IPS DF 19.7 (cell line): ENCODE measurements at regions not wholly inside any gene's neighbourhood (a gene's known extent, or its start where the extent isn't known, plus 50 kb on each side); places are given as distances from the start of the nearest gene placed in this dataset.

ENCODE experiments used
- DNase-seq: peaks from one replicate; pipeline ENCODE4 v3.0.0-alpha.2; 2013; ENCODE audit warnings: low read depth, low spot score

DNA sequence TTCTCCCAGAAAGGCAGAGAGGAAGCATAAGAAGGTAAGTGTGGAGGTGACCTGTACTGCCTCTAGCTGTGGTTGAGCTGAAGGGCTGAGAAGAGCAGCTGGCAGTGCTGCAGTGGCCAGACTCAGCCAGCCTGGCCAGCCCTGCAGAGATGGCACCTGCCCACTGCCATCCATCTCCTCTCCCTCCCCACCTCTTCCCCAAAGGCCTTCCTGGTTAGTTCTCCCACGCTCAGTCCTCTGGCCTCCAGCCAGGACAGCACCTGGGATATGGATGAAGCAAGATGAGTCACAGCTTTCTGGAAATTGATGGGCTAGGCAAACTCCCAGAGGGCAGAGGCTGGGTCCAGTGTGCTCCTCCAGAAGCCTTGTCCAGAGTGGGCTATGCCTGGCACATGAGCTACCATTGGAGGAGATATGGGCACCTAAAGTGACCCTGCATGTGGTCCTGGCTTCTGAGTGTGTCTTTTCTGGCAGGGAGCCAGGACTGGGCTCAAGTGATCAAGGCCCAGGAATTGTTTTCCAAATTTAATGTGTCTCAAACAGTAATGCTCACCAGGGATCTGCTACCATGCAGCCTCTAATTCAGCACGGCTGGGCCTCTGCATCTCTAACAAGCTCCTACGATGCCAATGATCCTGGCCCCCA is 81.0 kb upstream of the CACUL1 start:
- no peak for DNase-seq

DNA sequence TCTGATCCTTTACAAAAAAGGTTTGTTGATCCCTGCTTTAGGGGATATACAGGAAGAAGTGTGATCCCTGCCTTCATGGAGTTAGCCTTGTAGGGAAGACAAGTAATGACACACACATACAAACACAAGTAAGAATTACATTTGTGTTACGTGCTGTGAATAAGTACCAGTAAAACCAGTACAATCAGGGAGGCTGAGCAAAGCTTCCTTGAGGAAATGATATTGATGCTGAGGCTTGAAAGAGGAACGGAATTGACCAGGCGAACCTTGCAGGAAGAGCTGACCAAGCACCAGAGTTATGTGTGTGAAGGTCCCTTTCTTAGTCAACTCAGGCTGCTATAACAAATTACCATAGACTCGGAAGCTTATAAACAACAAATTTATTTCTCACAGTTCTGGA is 83.6 kb upstream of the CACUL1 start:
- DNase-seq: no peak

DNA sequence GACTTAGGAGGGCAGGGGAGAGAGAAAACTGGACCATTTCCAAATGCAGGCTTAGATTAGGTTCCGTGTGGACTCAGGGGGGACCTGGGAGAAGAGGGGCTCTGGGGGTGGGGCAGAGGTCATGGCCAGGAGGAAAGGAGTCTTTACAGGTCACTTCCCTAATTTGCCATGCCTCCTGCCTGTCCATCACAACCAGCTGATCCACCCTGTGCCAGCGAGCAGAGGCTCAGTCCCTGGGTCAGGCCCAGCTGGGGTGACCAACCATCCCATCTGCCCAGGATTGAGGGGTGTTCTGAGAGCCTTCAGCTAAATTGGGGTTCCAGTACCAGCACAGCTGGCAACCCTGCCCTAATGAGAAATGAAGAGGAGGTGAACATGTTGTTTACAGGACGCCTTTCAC is 84.6 kb upstream of the CACUL1 start:
- no peak for DNase-seq

DNA sequence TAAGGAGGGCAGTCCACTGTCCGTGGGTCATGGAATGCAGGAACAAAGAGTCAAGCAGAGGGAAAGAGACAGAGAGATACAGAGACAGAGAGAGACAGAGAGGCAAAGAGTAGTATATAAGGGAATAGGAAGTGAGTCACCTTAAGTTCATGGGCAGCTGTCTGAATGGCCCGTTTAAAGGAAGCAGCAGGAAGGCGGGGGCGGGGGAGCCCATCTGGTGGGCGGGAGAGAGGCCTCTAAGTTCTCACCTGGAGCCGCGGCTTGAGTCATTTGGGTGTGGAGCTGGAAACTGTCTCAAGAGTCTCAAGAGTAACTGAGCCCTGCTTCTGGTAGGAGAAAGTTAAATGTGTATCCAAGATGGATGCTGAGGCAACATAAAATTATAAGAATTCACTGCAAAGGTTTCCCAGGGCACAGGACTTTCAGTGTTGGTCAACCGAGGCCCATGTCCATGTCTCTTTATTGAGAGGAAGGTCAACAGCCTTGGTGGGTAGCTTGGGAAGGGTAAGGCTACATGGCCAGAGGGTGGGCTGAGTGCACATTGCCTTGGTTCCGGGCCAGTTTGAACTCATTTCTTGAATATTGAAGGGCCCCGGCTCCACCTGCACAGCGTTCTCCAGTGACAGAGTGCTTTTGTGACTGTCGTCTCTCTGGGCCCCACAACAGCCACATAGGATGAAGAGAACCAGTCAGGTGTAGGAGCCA is 85.5 kb upstream of the CACUL1 start:
- no peak for DNase-seq

DNA sequence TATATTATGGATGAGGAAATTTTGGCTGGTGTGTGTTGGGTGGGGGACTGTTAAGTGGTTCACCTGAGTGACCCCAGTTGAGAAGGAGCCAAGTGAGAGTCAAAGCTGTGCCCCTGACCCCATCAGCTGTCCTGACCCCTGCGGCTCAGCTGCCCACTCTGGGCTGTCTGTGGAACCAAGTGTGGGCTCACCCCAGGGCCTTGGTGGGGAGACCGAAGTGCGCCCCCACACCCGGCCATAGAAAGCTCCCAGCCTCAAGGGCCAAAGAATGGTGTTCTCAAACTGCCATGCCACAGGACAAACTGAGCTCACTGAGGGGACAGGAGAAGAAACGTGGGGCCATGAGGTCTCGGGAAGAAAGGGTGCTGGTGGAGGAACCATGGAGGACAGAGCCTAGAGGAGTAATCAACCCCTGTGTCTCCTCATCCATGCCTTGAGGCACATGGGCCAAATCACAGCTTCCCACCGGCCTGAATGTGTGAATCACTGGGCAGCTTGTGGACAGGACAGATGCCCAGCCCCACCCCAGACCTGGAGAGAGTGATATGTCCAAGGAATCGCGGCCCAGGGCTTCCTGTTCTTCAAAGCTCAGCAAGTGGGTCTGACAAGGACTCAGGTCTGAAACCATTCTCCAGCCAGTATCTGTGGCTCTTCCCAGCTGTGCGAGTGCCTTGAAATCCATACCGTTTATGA is 86.2 kb upstream of the CACUL1 start:
- DNase-seq: no peak

DNA sequence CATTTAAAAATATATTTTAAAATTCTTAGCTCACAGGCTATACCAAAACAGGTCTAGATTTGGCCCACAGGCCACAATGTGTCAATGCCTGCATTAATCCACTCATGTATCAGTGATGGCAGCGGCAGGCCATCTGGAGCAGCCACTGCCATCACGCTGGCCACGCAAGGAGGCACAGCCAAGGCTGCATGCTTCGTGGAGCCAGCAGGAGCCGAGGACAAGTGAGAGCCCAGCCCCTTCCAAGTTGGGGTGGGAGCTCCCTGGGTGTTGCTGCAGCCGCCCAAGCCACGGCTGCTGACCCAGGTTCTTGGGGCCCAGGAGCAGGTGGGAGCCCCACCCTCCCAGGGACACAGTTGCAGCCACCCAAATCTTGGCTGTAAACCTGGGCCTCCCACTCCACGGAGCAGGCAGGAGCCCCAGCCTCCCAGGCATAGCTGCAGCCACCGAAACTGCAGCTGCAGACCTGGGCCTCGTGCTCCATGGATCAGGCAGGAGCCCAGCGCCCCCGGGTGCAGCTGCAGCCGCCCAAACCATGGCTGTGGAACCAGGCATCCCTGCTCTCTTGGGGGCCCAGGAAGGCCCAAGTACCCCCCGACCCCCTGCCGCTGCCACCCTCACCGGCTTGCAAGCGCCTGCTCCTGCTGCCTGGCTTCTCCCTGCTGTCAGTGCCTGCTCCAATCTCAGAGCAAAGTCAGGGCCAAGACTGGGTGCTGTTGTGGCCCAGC is 87.3 kb upstream of the CACUL1 start:
- no peak for DNase-seq

DNA sequence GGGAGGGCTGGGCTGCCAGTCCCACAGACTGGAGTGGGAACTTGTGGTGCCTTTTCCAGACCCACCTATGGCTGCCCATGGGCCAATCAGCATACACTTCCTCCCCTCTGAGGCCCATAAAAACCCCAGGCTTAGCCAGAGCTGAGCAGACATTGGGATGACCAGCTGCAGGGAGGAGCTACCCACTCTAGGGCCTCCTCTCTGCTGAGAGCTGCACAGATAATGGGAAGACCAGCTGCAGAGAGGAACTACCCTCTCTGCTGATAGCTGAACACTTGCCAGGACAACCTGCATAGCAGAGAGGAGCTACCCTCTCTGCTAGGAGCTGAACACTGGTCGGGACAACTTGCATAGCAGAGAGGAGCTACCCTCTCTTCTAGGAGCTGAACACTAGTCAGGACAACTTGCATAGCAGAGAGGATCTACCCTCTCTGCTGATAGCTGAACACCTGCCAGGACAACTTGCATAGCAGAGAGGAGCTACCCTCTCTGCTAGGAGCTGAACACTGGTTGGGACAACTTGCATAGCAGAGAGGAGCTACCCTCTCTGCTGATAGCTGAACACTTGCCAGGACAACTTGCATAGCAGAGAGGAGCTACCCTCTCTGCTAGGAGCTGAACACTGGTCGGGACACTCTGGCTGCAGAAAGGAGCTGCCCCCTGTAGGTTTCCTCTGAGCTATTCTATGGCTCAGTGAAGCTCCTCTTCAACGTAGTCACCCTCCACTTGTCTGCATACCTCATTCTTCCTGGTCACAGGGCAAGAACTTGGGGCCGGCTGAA is 88.3 kb upstream of the CACUL1 start:
- no peak for DNase-seq

DNA sequence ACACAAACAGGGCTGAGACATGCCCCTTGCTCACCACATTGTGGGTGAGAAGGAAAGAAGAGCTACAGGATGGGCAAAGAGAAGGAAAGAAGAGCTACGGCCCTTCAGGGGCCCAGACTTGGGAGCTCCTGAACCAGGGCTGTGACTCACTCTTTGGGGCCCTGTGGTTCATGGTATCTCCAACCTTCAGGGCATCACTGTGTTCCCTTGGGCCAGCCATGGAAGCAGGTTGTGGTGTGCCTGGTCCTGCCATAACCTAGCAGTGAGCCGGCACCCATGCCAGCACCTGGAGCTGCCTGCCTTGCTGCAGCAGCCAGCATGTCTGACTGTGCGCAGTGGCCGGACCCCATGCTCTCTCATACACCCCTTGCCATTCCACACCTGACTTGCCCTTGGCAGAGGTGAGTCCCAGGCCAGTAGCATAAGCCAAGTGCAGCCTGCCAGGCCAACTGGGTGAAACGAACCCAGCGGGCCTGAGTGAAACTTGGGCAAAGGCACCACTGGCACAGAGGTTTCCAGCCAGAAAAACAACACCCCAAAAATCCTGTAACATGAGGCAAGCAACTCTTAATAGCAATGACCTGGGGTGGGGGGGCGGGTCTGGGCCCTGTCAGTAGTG is 89.0 kb upstream of the CACUL1 start:
- DNase-seq: no peak

DNA sequence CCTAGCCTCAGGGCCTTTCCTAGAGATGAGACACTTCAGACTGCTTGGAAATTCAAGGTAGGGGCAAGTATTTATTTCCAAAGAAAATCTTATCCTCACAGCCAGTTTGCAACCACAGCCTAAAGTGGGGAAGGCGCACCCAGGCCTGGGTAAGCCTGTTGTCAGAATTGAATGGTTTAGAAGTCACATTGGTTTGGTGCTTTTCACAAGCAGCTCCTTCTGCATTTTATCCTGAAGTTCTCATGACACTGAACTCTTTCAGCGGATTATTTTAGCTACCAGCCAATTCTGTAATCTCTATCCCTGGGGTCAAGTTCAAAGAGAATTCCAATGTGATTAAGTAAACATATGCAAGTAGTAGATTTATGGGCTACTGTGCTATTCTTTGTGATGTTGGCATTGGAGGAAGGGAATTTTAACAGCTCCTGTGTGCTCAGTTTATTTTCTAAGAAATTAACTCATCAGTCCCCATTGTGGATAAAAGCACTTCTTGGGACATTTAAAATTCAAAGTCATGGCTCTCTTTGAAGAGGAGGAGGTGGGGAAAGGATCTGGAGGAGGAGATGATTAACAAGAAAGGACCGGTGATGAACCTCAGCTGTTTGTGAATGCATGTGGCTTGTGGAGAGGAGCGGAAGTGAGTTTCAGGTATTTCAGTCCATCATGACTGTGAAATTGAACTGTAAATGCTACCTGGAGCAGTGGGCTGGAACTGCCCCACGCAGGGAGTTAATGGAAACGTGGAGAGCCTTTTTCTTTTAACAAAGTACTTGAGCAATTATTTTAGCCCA is 90.2 kb upstream of the CACUL1 start:
- DNase-seq: no peak

DNA sequence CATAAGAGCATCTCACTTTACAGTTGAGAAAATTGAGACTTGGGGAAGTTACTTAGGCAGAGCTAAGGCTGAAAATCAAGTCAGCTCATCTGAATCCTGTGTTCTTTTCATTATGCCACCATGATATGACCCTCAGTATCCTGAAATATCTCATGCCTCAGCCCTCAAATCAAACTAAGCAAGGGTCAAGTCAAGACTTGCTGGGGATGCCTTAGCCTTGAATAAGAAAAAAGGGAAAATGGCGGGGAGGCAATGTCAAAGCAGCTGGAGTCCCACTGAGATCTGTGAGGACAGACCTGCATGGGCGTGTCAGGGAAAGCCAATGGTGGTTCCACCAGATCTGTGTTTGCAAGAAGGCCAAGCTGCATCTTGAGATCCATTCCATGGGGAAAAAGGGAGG is 91.0 kb upstream of the CACUL1 start:
- no peak for DNase-seq

DNA sequence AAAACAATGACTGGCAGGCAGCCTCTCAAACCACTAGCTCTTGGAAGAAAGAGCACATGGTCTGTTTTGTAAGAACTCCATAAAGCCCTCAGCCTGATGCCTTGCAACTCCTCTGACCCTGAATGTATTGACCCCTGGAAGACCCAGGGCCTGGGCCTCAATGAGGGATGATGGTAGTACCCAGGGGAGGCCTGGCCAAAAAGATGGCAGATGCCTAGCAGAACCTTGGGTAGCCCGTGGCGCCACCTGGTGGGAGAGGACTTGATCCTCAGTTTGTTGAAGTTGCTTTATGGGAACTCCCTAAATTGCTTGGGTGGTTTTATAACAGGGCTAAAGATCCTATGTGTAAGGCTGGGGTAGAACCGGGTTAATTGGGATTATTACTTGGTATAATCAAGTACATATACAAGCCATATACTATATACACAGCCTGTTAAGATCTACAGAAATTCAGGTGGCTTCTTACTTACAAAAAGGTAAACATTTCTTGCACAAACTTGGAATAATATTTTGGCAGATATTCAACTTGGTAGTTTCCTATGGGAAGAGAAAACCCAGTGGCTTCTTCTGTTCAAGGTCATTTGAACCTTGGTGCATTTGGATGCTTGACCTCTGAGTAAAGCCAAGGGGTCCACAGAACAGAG is 95.8 kb upstream of the CACUL1 start:
- DNase-seq: no peak

DNA sequence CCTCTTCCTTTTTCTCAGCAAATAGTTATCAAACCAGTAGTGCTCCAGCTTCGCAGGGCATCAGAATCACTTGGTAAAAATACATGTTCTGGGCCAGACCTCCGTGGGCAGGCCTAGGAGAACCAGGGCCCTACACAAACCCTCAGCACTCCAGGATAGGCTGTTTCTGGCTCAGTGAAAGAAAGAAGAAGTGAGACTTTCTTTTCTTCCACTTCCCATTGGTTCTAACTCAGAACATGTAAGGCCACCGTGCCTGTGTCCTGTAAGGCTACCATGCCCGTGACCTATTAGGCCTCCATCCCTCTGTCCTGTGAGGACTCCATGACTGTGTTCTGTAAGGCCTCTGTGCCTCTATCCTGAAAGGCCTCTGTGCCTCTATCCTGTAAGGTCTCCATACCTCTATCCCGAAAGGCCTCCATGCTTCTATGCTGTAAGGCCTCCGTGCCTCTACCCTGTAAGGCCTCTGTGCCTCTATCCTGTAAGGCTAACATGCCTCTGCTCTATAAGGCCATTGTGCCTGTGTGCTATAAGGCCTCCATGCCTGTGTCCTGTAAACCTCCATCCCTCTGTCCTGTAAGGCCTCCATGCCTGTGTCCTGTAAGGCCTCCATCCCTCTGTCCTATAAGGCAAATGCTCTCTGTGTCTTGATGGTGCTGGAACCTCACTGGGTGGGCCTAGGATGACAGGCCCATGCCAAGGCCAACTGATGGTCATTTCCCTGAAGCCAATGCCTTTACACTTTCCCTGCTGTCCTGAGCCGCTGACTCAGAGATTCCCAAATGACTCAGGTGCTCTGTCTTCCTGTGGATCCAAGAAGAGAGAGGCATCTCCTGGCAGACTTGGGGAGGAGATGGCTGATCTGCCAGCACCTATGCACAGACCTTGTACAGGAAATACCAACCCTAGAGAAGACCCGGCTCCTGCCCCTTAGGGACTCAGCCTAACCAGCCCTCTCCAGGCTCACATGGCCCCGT is 96.6 kb upstream of the CACUL1 start:
- DNase-seq: no peak

DNA sequence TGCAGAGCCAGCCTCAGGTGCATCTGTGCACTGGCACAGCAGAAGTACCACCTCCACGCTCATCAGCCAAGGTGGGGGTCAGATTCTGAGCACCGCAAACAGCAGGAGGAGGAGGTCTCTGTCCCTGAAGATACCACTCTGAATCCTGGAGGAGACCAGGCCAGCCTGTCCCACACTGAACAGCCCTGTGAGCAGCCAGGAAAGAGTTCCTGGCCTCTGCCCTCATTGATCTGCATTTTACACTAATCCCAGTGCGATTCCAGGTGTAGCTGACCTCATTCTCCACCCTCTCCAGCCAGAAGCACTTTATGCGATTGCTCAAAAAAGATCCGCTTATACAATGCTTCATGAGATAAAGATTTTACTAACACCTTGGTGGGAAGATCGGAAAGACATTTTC is 99.1 kb upstream of the CACUL1 start:
- DNase-seq: no peak

DNA sequence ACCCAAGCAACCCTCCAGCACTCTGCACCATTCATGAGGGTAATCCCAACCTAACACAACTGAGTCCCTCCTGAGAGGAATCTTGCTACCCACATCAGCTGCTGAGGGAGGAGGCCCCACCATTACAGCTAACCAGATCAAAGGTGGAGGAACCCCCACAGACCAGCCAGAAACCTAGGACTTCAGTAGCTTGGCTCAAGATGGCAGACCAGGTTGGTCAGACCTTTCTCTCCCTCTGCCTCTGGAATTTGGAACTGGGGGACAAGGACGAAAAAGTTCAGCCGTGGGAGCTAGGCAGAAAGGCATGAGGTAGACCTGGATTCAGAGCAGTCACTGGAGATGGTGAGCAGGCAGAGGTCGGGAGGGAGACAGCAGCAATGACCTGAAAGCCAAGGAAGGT is 101.3 kb upstream of the CACUL1 start:
- DNase-seq: no peak

DNA sequence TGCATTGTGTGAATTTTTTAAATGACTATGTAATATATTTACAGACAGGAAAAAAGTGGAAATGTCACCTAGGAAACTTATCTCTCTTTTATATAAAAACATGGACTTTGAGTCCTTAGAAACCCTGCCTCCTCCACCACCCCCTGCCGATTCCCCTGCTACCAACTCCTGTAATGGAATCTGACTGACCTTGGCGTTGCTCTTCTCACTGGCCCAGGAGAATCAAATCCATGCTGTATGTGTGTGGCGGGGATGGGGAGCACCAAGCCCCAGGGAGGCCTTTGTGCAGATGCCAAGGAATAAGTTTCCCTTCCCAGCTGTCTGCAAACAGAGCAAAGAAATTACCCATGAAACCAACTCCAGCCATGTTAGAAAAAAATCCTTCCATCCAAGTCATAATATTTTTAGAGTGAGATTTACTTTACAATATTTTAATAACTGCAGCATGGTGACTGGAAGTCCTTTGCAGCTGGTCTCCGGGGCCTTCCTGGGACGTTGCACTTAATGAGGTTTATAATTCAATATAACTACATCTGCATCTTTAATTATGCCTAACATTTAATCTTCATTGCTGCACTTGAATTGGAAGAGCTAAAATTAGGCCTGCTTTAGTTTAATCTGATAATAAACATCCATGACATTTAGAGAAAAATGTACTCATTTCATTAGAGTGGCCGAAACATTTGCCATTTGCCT is 111.4 kb upstream of the CACUL1 start:
- DNase-seq: no peak

DNA sequence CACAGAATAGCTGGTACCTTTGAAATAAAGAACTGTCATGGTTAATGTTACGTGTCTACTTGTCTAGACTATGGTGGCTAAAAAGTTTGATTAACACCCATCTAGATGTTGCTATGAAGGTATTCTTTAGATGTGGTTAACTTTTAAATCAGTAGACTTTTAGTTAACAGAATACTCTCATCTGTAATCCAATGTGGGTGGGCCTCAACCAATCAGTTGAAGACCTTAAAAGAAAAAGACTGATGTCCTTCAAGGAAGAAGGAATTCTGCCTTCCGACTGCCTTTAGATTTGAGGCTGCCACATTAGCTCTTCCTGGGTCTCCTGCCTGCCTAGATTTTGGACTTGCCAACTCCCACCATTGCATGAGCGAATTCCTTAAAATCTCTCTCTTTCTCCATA is 113.0 kb upstream of the CACUL1 start:
- no peak for DNase-seq

DNA sequence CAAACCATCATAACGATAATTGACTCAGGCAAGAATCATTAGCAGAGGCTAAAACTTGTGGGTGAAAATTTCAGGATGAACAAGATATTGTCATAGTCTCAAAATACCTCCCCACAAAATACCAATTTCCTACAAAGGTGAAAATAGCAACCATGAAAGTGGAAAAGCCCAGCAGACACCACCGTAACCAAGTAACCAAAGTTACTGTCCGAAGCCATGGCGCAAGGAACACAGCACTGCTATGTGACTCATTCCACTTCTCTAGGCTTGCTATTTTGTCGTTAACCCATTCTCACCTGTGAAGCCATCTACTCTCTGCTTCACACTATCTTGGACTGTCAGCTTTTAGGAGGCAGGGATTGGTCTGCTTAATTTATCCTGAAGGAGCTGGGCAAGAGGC is 113.8 kb upstream of the CACUL1 start:
- DNase-seq: no peak
